ENCODE measurements at regions not wholly inside any gene's neighbourhood (a gene's known extent, or its start where the extent isn't known, plus 50 kb on each side); places are given as distances from the start of the nearest gene placed in this dataset.

GRCh38 chr2:125207431-125207830 is 1182.3 kb downstream of the CNTNAP5 start:
- TF ChIP-seq CTCF (IDR thresholded peaks at IDR 0.05; ENCODE audit: low read depth, low read length), result no peak
- TF ChIP-seq POLR2A (IDR thresholded peaks at IDR 0.05; ENCODE audit: extremely low read depth, insufficient read length), result no peak
- no peak for TF ChIP-seq MYC (IDR thresholded peaks at IDR 0.05; ENCODE audit: low read depth, low read length)
- TF ChIP-seq MAX (IDR thresholded peaks at IDR 0.05; ENCODE audit: low read depth, low read length), result no peak

All from NB4 (cell line).